ENCODE measurements at regions not wholly inside any gene's neighbourhood (a gene's known extent, or its start where the extent isn't known, plus 50 kb on each side); places are given as distances from the start of the nearest gene placed in this dataset.
A peak's percentile ranks its signal among the peaks of the same experiment; 100 is the strongest.

DNA sequence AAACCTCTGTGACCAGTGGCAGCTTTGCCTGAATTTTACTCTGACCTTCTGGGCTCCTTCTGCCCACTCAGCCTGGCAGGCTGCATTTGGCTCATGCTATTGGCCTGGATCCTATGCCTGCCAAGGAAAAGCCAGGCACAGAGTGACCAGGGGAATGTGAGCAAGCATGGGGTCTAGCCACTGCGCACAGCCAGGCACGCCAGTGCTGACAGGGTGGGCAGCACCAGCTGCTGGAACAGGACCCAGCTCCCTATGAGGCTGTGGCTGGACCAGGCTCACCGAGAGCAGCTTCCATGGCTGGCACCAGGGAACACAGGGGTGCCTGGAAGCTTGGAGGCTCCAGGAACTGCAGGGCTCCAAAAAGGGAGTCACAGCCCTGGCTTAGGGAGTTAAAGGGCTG lies 311.5 kb upstream of the SYT4 start:
- H3K36me3 ChIP-seq (ENCODE audit: insufficient read depth in 1 of 2, low read depth in 1 of 2): no peaks in the 10 kb centered on the region
- ATAC-seq (peak in 1 of 4 donors; percentile 44), DNase-seq (no peak)
- H3K9me3 ChIP-seq: no peaks in the 10 kb centered on the region
- TF ChIP-seq CTCF (IDR thresholded peaks at IDR 0.05): no peak
- no peak overlapping the region for H3K4me3 ChIP-seq
- no peaks in the 10 kb centered on the region for H3K27me3 ChIP-seq (ENCODE audit: insufficient read depth in 3 of 3, low read length in 2 of 3)
- intact Hi-C loops (cut with DNase I): loop anchor here in 1 of 2 donors (10.0 kb wide), 1 partner anchor 1474 kb away; no protein-coding TSS in a partner anchor
- no peaks in the 10 kb centered on the region for H3K4me1 ChIP-seq
- WGBS, 3 donors: 30 to 51% (median 34%) methylated on average over 3 of the region's 3 CpGs
- no peak overlapping the region for H3K27ac ChIP-seq

- WGBS, 3 donors: 87 to 92% (median 91%) methylated on average over 11 of the region's 11 CpGs
- no peak for TF ChIP-seq CTCF (IDR thresholded peaks at IDR 0.05)
- intact Hi-C loops (cut with DNase I): loop anchor here in 1 of 2 donors (10.0 kb wide), 2 partner anchors 1285 to 1475 kb away; no protein-coding TSS in a partner anchor
- no peaks in the 10 kb centered on the region for H3K4me1 ChIP-seq
- DNase-seq (peak in 1 of 2 donors; percentile 34), ATAC-seq (no peak)
- H3K36me3 ChIP-seq (ENCODE audit: insufficient read depth in 1 of 2, low read depth in 1 of 2): no peaks in the 10 kb centered on the region
- no peak overlapping the region for H3K4me3 ChIP-seq
- no peaks in the 10 kb centered on the region for H3K9me3 ChIP-seq
- no peaks in the 10 kb centered on the region for H3K27me3 ChIP-seq (ENCODE audit: insufficient read depth in 3 of 3, low read length in 2 of 3)
- no peak overlapping the region for H3K27ac ChIP-seq
These were observed 312.4 kb upstream of the SYT4 start for GRCh38 chr18:43589611-43590151.

DNA sequence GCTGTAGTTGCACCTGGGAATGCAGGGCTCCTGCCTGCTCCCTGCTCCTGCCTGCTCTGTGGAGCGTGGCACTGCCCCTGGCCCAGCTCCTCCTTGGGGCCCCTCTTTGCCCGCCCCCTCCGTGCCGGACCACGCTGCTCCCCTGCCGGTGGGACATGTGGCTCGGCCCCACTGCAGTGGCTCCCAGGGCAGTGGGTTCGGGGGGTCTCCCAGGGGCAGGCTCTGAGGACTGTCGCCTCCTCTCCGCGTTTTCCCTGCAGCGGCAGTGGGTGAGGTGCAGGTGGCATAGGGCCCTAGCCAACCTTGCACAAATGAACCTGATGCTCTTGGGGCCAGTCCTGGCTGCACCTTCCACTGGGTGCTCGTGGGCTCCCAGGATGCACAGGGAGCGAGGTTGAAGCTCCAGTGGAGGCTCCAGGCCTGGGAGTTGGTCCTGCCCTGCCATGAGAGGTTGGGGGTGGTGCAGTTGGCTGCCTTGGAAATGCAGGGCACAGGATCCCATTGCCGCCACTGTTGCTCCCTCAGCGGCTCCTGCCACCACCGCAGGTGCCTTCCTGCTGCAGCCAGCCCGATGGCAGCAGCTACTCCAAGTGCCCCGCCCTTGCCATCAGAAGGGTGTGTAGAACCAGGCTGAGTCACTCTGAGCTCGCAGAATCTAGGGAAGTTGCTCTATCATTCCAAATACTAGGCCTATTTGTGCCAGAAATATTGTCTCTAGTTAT lies 313.1 kb upstream of the SYT4 start:
- Histone ChIP-seq H3K27me3 (ENCODE audit: insufficient read depth in 3 of 3, low read length in 2 of 3) (no peaks in the 10 kb centered on the region), H3K4me3 (no peak overlapping the region)
- no peak for ATAC-seq

DNA sequence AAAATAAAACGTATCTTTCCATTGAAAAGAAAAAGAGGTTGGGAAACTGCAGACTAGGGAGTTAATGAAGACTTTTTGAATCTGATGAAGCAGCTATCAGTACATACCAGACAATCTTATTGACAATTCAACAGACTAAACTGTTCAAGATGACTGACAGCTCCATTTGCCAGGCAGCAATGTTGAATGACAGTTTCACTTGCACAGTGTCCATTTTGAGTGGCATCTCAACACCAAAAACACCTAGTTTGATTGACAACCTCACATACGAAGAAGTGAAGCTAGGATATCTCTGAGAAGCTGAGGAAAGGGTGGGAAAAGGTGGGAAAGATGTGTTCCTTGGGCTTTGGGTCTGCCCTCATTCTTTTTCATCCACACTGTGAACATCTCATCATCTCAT lies 315.0 kb upstream of the SYT4 start:
- ATAC-seq (no peak), DNase-seq (no peak)
- WGBS, 3 donors: 82 to 86% (median 83%) methylated on average over 2 of the region's 2 CpGs
- intact Hi-C loops (cut with DNase I): loop anchor here in 1 of 2 donors (10.0 kb wide), 1 partner anchor 1287 kb away; no protein-coding TSS in a partner anchor
- H3K36me3 ChIP-seq (ENCODE audit: insufficient read depth in 1 of 2, low read depth in 1 of 2): no peaks in the 10 kb centered on the region
- no peaks in the 10 kb centered on the region for H3K9me3 ChIP-seq
- H3K27ac ChIP-seq: no peak overlapping the region
- no peak overlapping the region for H3K4me3 ChIP-seq
- no peaks in the 10 kb centered on the region for H3K27me3 ChIP-seq (ENCODE audit: insufficient read depth in 3 of 3, low read length in 2 of 3)
- H3K4me1 ChIP-seq: no peaks in the 10 kb centered on the region
- TF ChIP-seq CTCF (IDR thresholded peaks at IDR 0.05): no peak

More for the DNA sequence above, 313.1 kb upstream of the SYT4 start:
- no peak overlapping the region for H3K27ac ChIP-seq
- H3K36me3 ChIP-seq (ENCODE audit: insufficient read depth in 1 of 2, low read depth in 1 of 2): no peaks in the 10 kb centered on the region
- 93 to 96% (median 94%) methylated on average over 14 to 20 of the region's 20 CpGs for WGBS, 3 donors
- intact Hi-C loops (cut with DNase I): loop anchor here in 1 of 2 donors (10.0 kb wide), 1 partner anchor 1286 kb away; no protein-coding TSS in a partner anchor
- no peaks in the 10 kb centered on the region for H3K9me3 ChIP-seq
- H3K4me1 ChIP-seq: no peaks in the 10 kb centered on the region
- no peak for TF ChIP-seq CTCF (IDR thresholded peaks at IDR 0.05)
- DNase-seq: peak in 1 of 2 donors; percentile 49
